ENCODE measurements at regions not wholly inside any gene's neighbourhood (a gene's known extent, or its start where the extent isn't known, plus 50 kb on each side); places are given as distances from the start of the nearest gene placed in this dataset.
"Not testable (repeated sequence)": the region's sequence is repeated elsewhere in the genome, so short reads cannot be mapped to it uniquely, and the experiment has no call there.

- no peak for FAIRE-seq
Measured at GRCh38 chr3:71973274-71974030, 188.5 kb upstream of the PROK2 start.

- no peak for FAIRE-seq
Measured at GRCh38 chr3:71972031-71972430, 187.1 kb upstream of the PROK2 start.

- FAIRE-seq: no peak
Measured at GRCh38 chr3:71968544-71968943, 183.6 kb upstream of the PROK2 start.

- no peak for FAIRE-seq
Measured at GRCh38 chr3:71966185-71966584, 181.2 kb upstream of the PROK2 start.

DNA sequence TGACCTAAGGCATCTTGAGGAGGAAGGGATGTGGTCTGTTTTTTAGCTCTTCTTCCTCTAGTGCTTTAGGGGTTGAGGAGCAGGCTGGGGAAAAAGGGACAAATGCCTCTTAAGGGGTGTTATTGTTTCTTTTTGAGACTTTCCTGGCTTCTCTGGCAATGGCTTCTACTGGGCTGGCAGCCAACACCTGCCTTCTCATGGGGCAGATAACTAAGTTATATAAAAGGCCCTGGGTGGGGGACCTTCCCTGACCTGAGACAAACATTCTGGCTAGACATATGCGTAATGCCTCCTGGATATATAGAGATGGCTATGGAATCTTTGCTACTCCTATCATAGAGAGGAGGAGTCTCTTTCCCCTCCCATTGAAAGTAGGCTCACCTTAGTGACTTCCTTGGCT is 179.2 kb upstream of the PROK2 start:
- no peak for FAIRE-seq

DNA sequence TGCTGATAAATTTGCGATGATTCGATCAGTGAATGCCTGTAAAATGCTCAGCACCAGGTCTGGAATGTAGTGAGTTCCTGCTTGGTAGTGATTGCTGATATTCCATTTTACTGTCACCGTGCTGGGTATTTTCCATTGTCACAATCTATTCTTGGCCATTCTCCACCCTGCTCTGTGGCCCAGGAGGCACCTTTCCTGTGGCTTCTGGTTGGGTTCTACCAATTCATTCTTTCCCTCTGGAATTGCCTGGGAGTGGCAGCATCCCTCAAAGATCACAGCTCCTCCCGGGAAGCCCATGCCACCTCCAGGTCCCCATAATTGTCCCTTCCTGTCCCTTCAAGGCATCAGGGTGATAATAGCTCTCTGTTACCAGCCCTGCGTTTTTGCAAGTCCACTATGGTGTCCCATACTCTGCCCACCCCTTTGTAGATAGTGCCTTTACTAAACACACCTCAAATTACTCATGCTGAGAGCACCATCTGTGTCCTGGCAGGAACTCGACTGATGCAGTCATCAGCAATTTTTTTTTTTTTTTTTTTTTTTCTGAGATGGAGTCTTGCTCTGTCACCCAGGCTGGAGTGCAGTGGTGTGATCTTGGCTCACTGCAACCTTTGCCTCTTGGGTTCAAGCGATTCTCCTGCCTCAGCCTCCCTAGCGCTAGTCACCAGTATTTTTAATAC is 177.8 kb upstream of the PROK2 start:
- FAIRE-seq: no peak

GRCh38 chr3:71961891-71962290 is 176.9 kb upstream of the PROK2 start:
- no peak for FAIRE-seq

- no peak for FAIRE-seq
Measured at GRCh38 chr3:71961378-71961777, 176.4 kb upstream of the PROK2 start.

DNA sequence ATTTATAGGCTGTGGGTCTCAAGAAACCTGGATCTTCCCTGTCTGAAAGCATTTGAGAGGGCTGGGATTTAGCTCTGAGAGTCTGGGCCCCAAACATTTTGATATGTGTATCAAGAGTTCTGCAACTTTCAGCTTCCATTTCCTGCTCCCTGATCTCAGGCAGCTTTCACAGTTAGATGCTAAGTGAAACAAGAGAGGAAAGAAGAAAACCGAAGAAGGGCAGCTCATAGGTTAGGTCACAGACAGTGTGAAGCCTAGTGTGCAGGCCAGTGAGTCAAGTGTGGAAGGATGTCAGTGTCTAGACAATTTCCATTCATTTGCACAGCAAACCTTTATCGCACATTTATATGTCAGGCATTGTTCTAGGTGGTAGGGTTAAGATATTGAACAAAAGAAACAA is 173.6 kb upstream of the PROK2 start:
- FAIRE-seq: no peak

- FAIRE-seq: no peak
Measured at GRCh38 chr3:71956716-71957115, 171.8 kb upstream of the PROK2 start.

GRCh38 chr3:71956069-71956340 is 171.1 kb upstream of the PROK2 start:
- no peak for FAIRE-seq

DNA sequence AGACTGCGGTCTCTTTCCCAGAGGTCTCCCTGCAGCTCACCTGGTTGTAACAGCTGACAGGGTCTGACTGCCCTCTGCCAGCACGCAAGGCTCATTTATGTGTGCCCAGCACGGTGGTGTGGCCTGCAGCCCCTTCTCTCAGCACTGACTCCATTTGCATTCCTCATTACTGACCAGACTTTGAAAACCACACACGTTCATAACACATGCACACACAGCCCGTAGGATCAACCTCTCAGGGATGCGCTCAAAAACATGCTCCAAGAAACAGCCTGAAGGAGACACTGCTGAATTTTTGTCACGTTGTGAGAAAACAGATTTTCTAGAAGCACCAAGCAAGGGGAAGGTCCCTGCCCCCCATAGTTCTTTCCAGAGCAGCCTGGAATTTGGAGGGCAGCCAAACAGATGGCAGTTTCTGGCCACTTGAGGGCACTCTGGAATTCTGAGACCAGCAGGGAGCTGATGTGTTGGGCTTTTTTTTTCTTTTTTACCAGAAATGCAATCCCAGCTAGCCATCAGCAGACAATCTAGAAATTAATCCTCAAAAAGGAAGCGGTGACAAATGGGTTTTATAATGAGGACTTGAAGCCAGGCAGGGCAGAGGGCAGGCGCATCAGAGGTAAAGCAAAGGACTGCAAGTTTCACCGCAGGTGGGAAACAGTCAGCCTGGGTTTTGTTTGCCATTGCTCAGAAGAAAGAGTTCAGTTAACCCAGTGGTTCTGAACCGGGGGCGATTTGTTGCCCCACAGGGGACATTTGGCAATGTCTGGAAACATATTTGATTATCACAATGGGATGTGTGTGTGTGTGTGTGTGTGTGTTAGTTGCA is 170.5 kb upstream of the PROK2 start:
- FAIRE-seq: no peak

DNA sequence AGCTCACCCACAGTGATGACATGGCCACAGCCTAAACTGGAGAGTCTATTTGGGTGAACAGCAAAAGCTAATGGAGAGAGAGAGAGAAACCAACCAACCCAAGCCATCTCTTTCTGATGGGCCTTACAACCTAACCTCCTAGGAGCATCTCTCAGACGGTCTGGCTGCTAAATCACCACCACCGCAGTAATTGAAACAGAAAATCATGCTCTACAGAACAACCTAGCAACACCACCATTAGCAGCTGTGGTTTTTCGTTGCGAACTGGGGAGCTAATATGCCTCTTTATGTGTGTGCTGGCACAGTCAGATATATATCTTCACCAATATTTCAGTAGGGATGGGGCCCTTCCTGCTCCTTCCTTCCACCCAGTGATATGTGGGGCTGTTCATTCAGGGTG is 166.9 kb upstream of the PROK2 start:
- FAIRE-seq: no peak

GRCh38 chr3:71951361-71951760 is 166.4 kb upstream of the PROK2 start:
- FAIRE-seq: no peak

- FAIRE-seq: no peak
Measured at GRCh38 chr3:71949442-71949841, 164.5 kb upstream of the PROK2 start.

DNA sequence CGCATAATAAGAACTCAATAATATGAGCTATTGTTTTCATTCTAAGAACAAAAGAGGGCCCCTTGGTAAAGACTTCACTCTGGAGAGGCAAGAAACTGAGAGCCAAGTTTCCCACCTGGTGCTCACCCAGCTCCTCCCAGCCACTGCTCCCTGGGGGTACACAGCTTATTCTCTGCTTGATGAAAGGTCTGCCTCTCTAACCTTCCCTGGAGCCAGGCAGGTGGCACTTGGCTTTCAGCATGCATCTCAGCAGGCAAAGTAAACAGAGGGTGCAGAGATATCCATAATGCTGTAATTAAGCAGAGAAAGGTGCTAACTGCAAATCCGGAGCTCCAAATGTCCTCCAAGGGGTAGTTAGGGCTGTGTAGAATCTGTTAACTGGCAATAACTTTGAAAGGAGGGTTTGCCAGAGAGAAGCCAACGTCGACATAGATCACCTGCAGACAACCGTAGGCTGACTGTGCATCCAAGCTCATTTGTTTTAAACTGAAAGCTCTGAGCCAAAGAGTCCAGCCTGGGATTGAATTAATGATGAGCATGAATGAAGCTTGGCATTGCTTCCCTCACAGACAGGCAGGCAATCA is 159.6 kb upstream of the PROK2 start:
- FAIRE-seq: no peak

GRCh38 chr3:71942432-71943187 is 157.7 kb upstream of the PROK2 start:
- FAIRE-seq: no peak

- no peak for FAIRE-seq
Measured at GRCh38 chr3:71940486-71940885, 155.5 kb upstream of the PROK2 start.

DNA sequence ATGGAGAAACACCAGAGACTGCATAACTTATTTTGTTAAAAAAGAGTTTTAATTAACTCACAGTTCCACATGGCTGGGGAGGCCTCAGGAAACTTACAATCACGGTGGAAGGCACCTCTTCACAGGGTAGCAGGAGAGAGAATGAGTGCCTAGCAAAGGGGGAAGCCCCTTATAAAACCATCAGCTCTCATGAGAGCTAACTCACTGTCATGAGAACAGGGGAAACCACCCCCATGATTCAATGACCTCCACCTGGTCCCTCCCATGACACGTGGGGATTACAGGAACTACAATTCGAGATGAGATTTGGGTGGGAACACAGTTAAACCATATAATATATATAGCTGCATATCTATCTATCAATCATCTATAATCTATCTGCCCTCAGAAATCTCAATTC is 153.1 kb upstream of the PROK2 start:
- not testable (repeated sequence) for FAIRE-seq

GRCh38 chr3:71936681-71937080 is 151.7 kb upstream of the PROK2 start:
- no peak for FAIRE-seq

GRCh38 chr3:71934520-71935270 is 149.7 kb upstream of the PROK2 start:
- FAIRE-seq: no peak

DNA sequence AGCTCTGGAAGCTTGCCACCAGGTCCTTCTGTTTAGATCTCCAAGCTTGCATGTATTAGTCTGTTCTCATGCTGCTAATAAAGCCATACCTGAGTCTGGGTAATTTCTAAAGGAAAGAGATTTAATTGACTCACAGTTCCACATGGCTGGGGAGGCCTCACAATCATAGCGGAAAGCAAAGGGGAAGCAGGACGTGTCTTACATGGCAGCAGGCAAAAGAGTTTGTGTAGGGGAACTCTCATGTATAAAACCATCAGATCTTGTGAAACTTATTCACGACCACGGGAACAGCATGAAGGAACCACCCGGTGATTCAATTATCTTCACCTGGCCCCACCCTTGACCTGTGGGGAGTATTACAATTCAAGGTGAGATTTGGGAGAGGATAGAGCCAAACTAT is 147.0 kb upstream of the PROK2 start:
- FAIRE-seq: no peak
